GM21423 (cell line): ENCODE measurements at regions not wholly inside any gene's neighbourhood (a gene's known extent, or its start where the extent isn't known, plus 50 kb on each side); places are given as distances from the start of the nearest gene placed in this dataset.
"Not testable (repeated sequence)": the region's sequence is repeated elsewhere in the genome, so short reads cannot be mapped to it uniquely, and the experiment has no call there.

Experiments used
- ATAC-seq: cut with Tn5 transposase; IDR thresholded peaks from one replicate; pipeline ENCODE4 v1.9.1; 2021; ENCODE audit warnings: mild to moderate bottlenecking, moderate library complexity; ENCODE audit not compliant: unreplicated experiment

DNA sequence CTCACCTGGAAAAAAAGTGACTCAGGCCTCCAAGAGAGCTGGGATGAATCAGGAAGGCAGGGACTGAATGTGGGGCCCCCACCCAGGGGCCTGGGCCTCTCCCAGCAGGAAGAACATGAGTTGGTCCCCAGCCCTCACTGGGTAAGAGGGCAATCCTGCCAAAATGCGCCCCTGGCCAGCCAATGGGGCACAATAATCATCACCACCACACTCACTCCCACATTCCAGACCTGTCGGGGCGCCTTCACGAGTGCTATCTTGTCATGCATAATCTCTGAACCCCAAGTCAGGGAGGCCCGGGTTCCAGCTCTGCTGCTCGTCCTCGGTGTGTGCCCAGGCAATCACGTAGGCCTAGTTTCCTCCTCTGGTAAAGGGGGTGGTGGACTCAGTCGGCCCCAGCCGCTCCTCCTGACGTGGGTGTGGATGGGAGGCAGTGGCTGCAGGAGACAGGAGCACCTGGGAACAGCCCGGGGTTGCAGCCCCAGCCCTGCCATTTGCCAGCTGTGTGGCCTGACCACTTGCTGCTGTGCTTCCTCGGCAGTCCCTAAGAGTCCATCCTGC, 115.1 kb downstream of the CYP26B1 start:
- ATAC-seq = no peak

DNA sequence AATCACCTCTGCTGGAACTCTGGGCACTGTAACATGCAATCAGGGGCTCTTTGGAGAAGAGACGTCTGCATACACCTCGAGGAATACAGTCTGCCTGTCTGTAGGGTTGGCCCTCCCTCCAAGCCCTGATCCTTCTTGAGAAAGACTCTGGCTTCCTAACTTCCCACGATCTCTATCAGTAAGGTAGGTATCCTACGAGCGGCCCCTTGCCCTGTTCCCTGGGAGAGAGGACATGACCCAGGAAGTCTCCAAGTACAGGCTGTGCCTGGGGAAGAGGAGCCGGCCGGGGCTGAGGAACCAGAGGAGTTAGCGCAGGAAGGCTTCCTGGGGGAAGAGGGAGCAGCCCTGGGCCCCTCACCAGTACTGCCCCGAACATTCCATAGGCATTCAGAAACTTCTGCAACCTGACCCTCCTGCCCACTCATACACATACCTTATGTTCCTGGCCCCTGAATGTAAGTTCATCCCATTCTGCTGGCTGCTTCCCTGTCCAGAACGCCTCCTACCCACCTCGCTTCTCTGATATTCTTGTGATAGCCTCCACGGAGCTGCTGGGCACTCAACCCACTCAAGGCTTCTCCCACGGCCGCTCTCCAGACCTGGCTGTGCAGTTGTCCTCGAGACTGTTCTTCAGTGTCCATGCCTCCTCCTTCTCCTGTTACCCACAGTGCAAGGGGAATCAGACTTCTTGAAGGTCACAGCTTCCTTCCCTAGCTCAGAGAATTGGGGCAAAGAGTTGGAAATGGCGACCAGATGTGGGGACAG, 116.1 kb downstream of the CYP26B1 start:
- no peak for ATAC-seq

DNA sequence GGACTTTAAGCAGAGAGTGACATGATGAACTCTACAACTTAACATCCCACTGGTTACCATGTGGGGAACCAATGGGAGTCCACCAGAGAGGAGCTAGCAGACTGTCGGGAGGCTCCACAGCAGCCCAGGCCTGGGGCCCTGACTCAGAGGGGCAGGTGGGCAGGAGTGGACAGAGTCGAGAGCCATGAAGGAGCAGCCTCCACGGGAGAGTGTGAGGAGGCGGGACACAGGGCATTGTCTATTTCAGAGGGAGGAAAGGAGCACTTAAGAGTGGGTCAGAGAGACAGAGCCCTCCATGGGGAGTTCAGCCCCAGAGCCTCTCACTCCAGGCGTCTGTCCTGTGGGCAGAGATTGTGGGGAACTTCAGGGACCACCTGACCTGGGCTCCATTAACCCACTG, 118.7 kb downstream of the CYP26B1 start:
- no peak for ATAC-seq

DNA sequence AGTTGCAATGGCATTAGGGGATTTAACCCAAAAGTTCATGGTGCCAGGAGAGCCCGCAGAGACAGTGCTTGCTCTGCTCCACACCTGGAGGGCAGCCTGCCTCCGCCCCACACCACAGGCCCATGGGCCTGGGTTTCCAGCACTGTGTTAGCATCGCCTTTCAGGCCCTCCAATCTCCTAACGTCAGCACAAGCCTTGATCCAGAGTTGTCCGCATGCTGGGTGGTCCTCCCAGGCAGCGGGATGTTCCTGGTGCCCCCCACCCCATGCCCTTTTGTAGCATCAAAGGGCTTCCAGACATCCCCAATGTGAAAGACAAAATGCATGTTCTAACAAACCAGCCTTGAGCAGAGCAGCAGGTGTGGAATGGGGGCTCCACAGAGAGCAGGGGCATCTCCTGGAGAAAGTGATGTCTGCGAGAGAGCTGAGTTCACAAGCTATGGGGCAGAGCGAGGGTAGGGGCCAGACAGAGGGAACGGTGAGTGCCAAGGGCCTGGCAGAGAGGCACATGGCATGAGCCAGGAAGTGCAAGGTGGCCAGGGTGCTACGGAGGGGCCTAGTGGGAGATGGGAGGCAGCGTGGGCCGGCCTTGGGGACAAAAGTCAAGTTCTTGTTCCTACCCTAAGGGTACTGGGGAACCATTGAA, 119.2 kb downstream of the CYP26B1 start:
- no peak for ATAC-seq

DNA sequence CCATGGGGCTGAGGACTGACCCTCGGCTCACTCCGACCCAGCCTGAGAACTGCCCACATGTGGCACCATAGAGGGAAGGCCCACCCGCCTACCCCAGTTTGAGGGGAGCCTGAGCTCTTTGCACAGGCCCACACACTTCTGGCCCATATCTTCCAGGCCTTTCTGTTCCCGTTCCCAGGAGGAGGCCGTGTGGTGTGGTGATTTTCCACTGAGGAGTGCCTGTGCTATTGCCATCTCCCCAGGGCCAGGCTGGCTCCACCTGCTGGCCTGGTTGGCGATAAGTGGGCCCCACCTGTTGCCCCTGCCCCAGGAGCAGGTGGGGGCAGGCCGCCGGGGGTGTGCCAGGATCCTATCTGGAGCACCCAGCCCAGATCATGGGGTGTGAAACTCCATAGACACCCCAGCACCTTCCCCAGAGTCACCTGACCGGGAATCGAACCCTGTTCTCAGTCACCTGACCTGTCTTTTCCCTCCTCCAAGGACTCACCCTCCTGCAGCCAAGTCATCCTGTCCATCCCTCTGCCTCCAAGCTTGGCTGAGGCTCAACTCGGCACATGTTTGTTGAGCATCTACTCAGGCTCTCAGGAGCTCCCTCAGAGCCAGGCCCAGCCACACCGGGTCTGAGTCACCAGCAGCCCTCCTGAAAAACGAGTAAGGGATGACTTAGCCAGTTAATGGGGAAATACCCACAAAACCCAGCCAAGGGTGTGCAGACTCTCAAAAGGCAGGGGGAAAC, 120.1 kb downstream of the CYP26B1 start:
- ATAC-seq = no peak

DNA sequence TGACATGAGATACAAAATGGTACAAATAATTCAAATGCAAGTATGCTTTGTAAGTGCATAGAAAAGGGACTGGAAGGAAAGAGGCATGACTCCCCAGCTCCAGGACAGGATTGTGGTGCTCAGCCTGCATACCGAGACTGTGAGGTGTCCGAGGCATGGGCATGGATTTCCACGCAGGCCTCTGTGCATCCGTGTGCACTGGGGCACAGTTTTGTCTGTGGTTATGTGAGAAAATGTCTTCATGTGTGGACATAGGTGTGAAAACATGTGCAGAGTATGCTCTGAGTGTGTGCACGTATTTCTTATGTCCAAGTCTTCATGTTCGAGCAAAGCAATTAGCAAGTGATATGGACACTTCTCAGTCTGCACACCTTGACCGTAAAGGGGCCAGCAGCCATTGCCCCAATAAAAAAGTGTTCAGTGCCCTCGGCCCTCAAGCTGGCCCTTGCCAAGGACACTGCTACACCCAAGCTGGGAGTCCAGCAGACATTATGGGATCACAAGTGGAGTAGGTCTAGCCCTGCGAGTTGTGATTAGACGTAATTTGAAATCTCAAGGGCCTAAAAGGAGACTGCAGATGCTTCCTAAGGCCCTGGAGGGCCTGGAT, 120.7 kb downstream of the CYP26B1 start:
- ATAC-seq = no peak

DNA sequence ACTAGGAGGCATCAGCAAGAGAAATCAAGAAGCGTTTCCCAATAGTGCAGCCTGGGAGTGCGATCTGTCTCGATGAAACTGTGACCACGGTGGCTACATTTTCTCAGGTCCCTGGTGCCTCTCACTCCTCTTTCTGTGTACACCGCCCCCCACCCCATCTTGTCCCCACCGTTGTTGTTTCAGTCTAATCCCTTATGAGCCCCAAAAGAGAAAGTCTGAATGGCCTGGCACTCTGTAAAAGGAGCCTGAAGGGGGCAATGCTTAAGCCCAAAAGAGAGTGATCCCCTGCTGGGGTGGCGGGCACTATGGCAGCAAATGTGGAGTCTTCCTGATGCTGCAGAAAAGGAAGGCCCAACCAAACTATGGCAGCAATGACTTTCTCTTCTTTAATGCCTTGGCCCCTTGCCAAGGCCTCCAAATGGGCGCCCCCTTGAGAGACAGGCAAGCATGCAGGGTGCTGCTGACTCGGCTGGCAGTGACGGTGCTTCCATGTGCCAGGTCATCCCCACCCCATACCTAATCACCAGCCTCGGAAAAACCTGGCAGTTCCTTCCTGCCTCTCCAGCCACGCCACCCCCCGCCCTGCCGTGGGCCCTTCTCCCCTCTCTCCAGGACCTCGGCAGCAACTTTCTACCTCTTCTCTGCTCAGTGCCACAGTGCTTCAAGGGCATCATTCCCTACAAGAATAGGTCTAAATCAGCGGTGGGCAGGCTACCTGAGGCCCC, 123.0 kb downstream of the CYP26B1 start:
- no peak for ATAC-seq

DNA sequence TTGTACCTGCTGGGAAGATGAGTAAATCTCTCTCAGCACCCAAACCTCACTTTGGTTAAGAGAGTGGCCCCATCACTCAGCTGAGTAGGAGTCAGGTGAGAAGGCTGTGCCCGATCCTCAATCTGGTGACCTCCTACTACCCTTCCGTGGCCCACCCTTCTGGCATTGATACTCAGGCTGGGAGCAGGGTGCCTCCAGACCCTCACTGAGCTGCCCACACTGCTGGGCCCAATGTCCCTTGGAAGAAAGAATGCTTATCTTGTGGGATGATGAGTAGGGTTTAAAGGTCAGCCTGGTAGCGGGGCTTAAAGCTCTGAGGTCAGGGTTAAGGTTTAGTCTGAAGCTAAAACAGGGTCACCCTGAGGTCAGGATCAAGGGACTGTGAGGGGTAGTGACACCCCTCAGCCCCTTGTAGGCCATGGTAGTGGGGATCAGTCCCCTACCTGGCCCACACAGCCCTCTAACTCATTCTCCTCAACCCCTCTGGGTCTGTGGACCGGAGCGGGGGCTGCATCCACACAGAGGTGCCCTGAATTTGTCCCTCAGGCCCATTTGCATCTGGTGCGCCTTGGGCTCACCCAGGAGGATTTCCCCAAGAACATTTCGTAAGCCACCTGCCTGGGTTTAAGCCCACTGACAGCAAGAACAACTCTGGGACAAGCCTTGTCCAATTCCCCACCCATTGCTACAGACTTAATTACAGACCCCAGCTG, 123.8 kb downstream of the CYP26B1 start:
- no peak for ATAC-seq

DNA sequence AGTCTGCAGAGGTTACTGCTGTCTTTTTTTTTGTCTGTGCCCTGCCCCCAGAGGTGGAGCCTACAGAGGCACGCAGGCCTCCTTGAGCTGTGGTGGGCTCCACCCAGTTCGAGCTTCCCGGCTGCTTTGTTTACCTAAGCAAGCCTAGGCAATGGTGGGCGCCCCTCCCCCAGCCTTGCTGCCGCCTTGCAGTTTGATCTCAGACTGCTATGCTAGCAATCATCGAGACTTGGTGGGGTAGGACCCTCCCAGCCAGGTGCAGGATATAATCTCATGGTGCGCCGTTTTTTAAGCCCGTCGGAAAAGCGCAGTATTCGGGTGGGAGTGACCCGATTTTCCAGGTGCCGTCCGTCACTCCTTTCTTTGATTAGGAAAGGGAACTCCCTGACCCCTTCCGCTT, 126.3 kb downstream of the CYP26B1 start:
- not testable (repeated sequence) for ATAC-seq

DNA sequence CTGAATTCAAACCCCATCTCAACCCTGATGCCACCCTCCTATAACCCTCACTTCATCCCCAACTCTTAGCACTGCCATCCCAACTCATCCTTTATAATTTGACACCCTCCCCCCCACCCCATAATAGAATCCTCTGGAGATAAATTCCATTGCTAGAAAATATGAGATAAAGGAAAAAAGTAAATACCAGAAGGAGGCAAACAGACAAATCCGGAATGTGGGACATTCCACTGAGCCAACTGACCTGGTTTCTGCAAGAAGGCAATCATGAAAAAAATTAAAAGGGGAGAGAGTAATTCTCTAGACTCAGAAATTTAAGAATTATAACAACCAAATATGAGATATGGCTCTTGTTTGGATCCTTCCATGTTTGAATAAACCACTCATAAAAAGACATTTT, 132.4 kb downstream of the CYP26B1 start:
- no peak for ATAC-seq

DNA sequence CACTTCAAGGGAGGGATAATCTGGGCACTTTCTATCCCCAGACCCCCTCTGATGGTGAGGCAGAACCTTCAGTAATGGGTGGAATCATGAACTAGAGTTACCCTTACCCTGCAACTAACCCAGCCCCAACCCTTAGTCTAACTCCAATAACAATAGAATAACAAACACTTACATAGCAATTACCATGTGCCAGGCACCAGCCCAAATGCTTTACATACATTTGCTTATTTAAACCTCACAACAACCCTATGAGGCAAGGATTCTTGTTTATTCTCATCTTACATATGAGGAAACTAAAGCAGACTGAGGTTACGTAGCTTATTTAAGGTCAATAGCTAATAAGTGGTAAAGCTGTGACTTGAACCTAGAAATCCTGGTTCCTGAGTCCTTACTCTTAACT, 132.8 kb downstream of the CYP26B1 start:
- no peak for ATAC-seq

DNA sequence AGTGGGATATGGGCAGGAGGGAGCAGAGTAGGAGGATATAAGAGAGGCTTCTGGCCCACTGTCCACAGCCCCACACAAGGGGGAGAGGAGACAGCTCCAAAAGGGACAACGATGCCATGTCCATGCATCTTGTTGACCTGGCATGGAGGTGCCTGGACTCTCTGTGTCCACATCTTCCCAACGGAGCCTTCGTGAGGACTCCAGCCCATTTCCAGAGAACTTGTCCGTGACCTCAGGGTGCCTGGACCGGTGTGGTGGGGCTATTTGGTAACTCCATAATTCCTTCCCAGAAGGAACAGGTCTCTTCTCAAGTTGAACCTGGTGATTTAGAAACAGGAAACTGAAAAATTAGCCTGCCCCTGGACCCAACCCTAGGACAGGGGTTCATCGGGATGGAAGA, 133.9 kb downstream of the CYP26B1 start:
- no peak for ATAC-seq

DNA sequence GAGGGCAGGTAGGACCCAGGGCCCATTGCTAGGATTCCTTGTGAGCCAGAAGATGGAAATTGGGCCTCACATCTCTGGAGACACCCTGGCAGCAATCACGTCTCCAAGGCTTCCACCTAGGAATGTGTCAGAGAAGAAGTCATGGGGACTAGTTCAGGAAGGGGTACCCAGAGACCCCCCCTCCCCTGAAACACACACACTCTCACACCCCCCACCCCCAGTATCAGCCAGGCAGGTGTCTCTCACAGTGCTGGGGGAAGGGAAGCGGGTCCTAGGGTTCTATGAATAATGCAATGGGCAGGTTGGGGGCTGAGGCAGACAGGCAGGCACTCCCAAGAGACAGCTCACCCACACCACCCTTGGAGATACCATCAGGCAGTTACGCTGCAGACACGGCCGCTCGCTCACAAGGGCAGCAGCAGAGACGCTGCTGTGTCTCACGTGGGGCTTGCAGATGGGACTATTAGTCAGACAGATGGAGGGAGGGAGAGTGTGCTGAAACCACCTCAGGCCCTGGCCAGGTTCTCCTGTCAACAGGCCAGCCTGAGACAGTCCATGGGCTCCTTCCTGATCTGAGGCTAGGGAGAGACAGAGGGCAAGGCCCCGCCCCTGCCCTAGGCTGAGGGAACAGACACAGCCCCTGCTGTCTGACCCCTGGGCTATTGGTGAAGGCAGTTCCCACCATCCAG, 134.6 kb downstream of the CYP26B1 start:
- ATAC-seq = no peak

DNA sequence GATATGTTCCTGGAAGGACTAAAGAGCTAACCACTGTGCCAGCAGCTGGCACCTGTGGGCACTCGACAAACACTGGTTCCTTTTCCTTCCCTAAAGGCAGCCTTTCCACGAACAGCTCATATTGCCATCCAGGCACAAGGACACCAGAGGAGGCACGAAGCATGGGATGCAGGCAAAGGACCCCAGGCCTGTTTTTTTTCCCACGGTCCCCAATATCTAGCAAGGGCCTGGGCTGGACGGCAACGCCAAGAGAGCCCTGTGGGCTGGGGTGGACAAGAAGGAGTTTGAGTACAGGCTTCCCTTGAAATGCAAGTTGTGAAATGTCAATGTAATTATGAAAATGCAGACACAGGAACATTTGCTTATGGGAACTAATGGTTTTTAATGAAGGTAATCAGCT, 135.9 kb downstream of the CYP26B1 start:
- no peak for ATAC-seq

DNA sequence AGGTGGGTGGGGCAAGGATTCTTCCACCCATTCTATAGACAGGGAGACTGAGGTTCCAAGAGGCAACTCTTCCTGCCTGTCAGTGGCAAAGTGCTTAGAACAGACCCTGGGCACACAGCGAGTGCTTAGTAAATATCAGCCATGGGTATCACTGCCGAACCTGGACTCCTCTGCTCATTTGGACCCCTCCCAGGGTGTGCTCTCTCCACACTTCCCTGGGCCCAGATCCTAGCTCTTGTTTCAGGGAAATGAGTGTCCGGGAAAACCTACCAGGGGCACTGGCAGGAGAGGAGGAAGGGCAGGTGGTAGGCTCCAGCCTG, 136.3 kb downstream of the CYP26B1 start:
- ATAC-seq = no peak

DNA sequence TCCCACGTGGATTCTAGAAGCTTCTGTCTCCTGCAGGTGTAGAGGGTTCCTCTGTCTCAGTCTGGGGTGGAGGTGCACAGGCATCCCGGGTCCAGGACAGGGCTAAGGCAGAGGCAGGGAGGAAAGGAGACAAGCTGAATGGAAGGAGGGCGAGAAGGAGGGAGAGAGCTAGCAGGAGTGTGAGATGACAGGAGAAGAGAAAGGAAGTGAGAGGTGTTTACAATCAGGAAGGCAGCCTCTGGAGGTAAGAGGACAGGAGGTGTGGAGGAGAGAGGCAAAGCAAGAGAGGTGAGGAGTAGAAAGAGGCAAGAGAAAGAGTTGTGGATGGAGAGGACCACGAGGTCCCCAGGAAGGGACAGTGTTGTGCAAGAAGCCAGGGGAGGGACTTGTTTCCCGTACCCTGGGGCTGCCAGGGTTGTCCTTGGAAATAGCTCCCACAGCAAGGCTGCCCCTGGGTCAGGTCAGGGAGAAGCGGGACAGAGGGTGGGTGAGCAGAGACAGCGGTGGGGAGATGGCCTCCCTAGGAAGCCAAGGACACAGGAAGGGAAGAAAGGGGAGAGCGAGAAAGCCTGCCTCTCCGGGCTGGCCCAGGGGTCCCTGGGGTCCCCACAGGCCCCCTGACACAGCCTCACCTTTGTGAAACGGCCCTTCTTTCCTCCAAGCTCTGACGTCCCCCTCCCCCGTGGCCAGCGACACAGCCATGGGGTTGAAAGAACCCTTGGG, 136.9 kb downstream of the CYP26B1 start:
- no peak for ATAC-seq

DNA sequence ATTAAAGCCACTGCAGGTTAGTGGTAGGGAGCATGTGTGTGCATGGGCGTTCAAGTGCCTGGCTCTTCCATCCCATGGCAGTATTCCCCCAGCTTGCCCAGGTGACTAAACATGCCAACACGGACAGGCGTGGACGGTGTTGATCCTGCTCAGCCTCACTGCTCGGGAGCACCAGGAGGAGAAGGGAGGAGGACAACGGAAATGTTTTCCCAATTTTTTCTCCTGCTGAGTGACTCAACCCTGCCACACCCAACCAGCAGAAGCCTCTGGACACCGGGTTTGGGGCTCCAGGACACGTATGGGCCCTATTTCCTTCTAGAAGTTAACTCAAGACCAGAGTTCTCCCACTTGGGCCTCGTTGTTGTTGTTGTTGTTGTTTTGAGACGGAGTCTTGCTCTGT, 139.1 kb downstream of the CYP26B1 start:
- ATAC-seq = no peak

DNA sequence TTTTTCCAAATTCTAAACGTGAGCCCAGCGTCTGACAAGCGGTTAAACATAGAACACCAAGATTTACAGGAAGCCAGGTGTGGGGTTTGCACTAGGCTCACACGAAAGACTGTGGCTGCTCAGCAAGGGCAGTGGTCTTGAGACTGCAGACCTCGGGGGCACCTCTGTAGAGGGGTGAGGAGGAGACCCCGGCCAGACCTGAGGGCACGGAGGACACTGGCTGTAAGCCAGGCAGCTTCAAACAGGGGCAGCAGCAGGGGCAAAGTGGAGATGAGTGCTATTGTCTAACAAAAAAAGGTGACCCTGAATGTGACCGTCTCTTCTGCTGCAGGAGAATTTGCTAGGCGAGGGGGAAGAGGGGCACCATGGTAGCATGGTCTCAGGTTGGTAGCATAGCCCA, 140.3 kb downstream of the CYP26B1 start:
- ATAC-seq = no peak

DNA sequence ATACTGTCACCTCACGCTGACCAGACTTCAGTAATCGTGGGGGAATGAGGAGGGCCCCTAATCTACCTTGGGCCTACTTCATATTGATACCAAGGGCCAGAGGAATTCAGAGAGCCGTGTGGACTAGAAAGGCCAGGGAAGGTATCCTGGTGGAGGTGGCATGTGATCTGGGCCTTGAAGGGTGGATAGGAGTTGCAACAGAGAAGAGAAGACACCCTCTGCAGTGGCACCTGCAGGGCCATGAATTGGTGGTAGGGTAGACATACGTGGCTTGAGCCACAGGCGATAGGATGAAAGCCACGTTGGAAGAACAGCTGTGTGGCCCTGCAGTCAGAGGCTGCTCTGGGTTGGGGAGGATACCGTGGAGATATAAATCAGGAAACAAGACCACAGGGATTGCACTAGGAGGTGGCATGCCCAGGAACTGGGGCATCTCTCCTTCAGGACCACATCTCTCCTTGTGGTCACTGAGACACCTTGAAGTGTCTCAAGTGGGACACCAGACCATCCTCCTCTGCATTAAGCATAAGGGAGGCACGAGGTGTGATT, 141.4 kb downstream of the CYP26B1 start:
- no peak for ATAC-seq
